ENCODE measurements at regions not wholly inside any gene's neighbourhood (a gene's known extent, or its start where the extent isn't known, plus 50 kb on each side); places are given as distances from the start of the nearest gene placed in this dataset.

DNA sequence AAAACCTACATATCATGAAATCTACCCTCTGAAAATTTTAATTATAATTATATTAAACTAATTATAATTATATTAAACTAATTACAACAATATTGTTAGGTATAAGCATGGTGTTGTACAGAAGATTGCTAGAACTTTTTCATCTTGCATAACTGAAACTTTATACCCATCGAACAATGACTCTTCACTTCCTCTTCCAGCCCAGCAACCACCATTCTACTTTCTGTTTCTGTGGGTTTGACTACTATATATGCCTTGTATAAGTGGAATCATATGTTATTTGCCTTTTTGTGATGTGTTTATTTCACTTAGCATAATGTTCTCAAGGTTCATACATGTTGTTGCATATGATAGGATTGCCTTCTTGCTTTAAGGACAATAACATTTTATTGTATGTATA is 274.2 kb upstream of the CCNH start:
- ATAC-seq (ENCODE audit: low FRiP score) (no peak), DNase-seq (ENCODE audit: low spot score) (no peak)
- TF ChIP-seq, protein P1, sequence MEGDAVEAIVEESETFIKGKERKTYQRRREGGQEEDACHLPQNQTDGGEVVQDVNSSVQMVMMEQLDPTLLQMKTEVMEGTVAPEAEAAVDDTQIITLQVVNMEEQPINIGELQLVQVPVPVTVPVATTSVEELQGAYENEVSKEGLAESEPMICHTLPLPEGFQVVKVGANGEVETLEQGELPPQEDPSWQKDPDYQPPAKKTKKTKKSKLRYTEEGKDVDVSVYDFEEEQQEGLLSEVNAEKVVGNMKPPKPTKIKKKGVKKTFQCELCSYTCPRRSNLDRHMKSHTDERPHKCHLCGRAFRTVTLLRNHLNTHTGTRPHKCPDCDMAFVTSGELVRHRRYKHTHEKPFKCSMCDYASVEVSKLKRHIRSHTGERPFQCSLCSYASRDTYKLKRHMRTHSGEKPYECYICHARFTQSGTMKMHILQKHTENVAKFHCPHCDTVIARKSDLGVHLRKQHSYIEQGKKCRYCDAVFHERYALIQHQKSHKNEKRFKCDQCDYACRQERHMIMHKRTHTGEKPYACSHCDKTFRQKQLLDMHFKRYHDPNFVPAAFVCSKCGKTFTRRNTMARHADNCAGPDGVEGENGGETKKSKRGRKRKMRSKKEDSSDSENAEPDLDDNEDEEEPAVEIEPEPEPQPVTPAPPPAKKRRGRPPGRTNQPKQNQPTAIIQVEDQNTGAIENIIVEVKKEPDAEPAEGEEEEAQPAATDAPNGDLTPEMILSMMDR (IDR thresholded peaks at IDR 0.05) = no peak

DNA sequence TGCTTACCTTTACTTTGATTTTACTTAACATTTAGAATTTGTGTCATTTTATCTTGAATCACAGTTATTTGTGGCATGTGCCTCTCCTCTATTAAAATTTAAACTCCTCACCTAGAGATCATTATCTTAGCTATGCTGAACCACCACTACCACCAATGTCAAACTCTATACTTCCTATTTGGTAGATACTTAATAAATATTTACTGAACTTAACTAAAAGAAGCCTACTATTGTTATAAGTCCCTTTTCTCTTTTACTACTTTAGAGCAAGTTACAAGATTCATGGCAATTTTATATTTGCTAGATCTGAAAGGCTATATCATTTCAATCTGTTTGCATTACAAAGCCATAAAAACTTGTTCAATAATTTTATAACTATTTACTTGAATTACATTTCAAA is 273.3 kb upstream of the CCNH start:
- TF ChIP-seq, protein P1 (IDR thresholded peaks at IDR 0.05) = no peak
- no peak for ATAC-seq (ENCODE audit: low FRiP score)
- DNase-seq (ENCODE audit: low spot score) = no peak

DNA sequence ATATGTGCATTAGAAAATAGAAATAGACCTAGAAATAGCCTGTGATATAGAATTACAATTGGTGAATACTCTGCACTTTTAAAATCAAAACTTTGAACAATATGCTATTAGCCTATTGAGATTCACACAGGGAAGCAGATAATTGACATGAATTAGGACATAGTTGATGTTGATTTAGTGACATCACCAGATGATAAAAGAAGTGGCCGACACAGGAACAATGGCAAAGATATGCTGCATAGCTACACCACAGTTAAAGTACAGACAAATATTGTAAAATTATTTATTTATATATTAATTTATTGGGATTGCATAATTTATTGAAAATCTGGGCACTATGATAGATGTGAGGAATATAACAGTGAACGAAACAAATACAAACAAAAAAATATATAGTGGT is 261.5 kb upstream of the CCNH start:
- ATAC-seq (ENCODE audit: low FRiP score) (no peak), DNase-seq (ENCODE audit: low spot score) (no peak)
- TF ChIP-seq, protein P1 (IDR thresholded peaks at IDR 0.05) = no peak

DNA sequence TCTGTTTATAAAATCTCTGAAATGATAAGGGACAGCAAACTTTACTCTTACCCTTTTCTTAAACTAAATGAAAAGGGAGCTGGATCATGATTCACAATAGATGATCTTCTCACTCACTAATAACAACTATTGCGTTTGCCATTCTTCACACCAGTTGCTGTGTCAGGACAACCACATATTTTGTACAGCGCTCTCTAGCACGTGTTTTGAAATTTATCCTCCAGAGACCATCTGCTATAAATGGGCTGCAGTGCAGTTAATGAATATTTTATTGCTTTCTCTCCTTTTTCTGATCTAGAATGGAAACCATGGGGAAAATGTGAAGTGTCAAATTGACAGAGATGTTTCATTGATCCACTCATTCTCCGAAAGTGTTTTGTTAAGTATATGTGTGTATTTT is 258.4 kb upstream of the CCNH start:
- TF ChIP-seq, protein P1 (IDR thresholded peaks at IDR 0.05) = no peak
- ATAC-seq (ENCODE audit: low FRiP score) (no peak), DNase-seq (ENCODE audit: low spot score) (no peak)

DNA sequence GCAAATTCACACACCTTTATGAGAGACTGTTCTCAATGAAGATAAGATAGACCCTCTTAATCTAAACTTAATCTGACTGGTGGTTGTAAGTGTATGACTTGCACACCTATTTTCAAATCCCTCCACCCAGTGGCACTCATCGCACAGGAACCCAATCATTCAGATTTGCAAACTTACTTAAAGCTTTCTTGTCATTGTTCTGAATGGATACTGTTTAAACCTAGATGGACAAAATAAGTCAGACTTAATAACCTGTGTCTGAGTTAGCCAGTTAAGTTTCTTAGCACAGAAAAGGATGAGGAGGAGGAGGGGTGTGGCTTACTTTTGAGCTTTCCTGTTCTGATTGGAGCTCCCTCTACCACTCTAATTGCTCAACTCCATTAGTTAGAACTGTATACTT is 252.4 kb upstream of the CCNH start:
- ATAC-seq (ENCODE audit: low FRiP score) = no peak
- no peak for DNase-seq (ENCODE audit: low spot score)
- TF ChIP-seq, protein P1 (IDR thresholded peaks at IDR 0.05) = no peak

DNA sequence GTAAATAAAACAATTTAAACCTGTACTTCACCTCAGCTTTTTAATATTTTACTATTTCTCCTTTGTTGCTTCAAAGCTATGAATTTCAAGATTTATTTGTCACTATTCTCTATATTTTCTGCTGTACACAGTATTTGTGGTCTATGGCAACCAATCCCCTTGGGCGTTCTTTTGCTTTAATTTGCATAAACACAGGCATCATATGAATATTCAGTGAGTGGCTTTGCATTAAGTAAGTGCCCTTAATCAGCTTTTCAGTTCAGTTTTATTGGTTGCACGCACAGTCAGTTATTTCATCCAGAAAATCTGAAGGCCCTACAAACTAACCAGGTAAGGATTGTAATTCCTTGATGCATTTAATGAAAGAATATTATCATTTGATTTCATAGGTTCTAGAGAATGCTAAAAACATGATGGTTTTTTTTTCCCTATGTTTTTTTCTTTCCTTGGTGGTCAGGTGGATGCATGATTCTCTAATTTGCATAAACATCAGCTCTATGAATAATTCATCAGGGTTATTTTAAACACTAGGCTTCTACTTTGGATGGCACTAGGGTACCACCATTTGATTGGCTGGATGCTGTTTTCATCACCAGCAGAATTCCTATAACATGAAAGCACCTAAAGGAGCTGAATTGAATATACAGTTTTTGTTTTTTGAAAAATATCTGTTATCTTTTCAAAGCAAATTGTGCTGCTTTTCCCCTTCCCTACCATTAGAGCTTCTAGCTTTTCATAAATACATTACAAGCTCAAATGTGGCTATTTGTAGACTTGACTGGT is 249.2 kb upstream of the CCNH start:
- no peak for DNase-seq (ENCODE audit: low spot score)
- ATAC-seq (ENCODE audit: low FRiP score) = no peak
- TF ChIP-seq, protein P1 (IDR thresholded peaks at IDR 0.05) = no peak

DNA sequence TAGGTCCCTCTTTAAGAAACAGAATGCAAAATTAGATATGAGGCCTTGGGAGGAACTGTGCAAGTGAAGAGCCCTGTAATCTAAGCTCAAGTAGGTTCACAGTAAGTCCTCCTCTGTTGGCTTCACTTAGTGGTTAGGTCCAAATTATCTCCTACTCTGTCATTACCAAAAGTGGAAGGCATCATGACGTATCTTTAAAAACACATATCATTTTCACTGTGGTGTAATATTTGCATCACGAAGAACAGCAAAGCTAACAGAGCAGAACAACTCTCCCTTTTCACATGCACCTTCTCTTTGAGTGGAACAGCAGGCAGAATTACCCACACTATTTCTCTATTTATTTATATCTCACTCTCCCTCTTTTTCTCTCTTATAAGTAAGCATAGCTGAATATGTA is 240.5 kb upstream of the CCNH start:
- ATAC-seq (ENCODE audit: low FRiP score) (no peak), DNase-seq (ENCODE audit: low spot score) (no peak)
- TF ChIP-seq, protein P1 (IDR thresholded peaks at IDR 0.05) = no peak
